Stimulated activated CD4-positive, alpha-beta T cell treated with anti-CD3 and anti-CD28 coated beads, TNF-alpha, amount 100 ng/mL, for 1 hour (primary cell): ENCODE measurements at regions not wholly inside any gene's neighbourhood (a gene's known extent, or its start where the extent isn't known, plus 50 kb on each side); places are given as distances from the start of the nearest gene placed in this dataset.
"Not testable (repeated sequence)": the region's sequence is repeated elsewhere in the genome, so short reads cannot be mapped to it uniquely, and the experiment has no call there.

Source experiments
- DNase-seq, 3 donors: peaks; one replicate each; pipeline ENCODE4 v3.0.0-alpha.2; 2020; ENCODE audit warnings: low read depth in 3 of 3, low spot score in 1 of 3

GRCh38 chr14:86838363-86838762, 1154.6 kb downstream of the GALC start:
- DNase-seq = no peak

DNA sequence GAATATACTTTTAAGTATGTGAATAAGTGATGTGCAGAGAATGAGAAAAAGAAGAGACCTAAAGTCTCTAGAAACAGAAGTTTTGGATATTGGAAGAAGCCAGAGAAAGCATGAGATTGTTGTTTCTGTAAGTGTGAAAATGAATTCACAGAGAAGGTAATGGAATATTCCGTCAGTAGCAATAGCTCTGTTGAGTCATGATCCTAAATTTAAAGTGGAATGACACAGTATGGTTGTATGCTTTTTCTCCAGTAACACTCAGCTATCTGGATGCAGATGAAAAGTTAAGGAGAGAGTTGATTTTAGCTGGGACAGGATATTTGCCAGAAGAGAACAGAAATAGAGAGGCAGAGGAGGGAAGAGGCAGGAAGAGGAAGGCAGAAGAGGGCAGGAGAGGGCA, 1166.3 kb downstream of the GALC start:
- DNase-seq = no peak

DNA sequence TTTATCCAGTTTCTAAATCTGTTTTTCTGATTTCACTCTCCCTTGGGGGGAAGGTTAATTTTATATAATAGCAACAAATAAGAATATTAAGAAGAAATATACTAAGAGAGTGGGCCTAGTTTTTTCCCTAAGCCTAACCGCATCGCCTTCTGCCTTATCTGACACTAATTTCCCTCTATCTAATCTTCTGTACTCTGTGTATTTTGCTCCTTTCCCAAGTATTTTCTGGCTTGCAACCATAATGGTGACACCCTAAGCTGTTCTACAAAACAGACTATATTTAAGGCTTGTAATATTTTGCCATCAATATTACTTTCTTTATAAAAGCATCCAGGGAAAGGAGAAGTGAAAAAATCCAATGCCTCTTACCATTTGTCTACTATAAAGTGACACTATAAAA, 1168.8 kb downstream of the GALC start:
- no peak for DNase-seq

DNA sequence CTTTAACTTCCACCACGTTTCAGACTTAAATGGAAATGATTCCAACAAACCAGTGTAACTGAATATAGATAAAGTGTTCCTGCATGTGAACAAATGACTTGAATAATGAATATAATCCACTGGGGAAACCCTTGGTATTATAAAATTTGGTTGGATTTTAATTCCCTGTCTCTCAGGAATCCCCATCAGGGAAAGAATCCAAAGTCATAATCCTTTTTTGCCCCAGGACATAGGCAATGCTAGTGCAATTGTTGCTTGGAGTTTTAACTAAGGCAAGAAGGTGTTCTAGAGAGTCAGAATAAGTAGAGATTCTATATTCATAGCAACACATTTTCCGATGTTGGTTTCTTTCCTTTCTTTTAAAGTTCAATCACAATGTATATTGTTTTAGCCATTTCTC, 1169.4 kb downstream of the GALC start:
- DNase-seq = no peak

- no peak for DNase-seq
Measured at GRCh38 chr14:86815341-86815740, 1177.6 kb downstream of the GALC start.

DNA sequence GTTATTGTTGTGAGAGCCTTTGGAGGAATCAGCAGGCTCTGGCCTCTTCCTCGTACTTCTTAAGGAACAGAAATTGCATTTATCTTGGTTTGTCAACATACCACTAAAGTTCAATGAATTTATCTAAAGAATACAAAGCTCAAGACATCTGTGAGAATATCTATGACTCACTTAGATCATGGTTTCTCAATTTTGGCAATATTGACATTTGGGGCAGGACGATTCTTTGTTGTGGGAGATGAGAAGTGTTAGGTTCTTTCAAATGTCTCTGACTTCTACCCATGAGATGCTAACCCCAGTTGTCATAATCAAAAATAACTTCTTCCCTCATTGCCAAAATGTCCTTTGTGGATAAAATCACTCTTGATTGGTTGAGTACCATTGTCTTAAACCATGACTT, 1190.3 kb downstream of the GALC start:
- DNase-seq = no peak

- DNase-seq = no peak
Measured at GRCh38 chr14:86799244-86799647, 1193.7 kb downstream of the GALC start.

DNA sequence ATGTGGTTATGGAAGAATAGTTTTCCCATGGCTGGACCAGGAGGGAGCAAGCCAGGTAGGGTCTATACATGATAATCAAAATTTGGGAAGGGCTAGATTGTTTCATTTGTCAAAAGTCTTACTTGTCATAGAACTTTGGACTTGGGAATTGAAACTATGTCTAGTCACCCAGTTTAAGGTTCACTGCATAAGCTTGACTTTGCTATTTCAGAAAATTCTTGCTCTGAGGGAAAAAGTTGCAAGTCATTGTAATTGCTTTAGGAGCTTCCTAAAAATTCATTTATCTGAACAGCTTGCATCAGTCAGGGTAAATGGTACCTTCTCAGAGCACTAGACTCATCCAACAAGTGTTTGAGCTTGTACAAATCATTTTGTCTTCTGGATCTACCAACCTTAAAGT, 1194.7 kb downstream of the GALC start:
- no peak for DNase-seq

DNA sequence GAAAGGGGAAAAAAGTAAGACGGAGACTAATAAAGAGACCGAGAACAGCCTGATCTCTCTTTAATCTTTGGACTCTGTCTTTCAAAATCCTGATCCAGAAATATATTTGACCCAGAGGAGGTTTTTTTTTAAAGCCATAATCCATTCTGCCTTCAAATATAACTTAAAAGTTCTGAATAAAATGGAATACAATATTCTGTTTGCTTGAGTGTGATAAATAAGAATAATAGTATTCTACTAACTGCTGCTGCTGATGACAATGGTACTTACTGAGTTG, 1196.0 kb downstream of the GALC start:
- no peak for DNase-seq

- DNase-seq = no peak
Measured at GRCh38 chr14:86796221-86797074, 1196.5 kb downstream of the GALC start.

GRCh38 chr14:86794689-86795088, 1198.3 kb downstream of the GALC start:
- no peak for DNase-seq

GRCh38 chr14:86790408-86791364, 1202.3 kb downstream of the GALC start:
- DNase-seq = no peak

DNA sequence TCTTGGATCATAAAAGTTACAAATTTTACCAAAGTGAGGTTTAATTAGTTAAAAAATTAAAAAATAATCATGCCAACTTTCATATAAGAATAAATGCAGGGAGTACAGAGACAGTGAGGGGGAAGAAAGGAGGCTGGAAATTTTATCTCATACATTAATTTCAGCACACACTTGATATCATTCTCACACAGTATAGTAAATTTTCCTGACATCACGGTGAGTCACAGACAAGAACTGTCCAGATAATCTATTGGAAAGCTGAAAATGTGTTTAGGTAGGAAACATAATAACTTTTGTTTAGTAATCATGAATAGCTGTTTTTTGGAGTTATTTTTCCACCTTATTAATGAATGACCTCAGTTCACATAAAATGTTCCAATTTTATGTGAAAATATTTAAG, 1204.8 kb downstream of the GALC start:
- no peak for DNase-seq

GRCh38 chr14:86787717-86788116, 1205.3 kb downstream of the GALC start:
- no peak for DNase-seq

GRCh38 chr14:86782092-86782580, 1210.8 kb downstream of the GALC start:
- no peak for DNase-seq

- no peak for DNase-seq
Measured at GRCh38 chr14:86780876-86781510, 1212.0 kb downstream of the GALC start.

DNA sequence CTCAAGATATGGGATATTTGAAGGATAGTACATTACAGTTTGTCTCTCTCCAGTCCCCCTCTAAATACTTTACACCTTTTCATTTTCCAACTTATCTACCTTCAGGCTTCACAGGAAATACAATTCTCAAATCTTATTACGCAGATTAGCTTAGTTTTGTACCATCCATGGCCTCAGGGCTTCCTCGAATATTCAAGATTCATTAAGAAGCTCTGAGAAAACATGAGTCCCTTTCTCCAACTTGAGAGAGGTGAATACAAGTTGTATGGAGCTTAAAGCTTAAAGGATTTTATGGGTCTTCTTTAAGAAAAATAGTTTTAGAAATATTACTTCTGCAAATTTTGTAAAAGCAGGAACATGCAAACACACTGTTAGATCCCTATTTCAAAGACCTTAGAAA, 1212.5 kb downstream of the GALC start:
- no peak for DNase-seq

DNA sequence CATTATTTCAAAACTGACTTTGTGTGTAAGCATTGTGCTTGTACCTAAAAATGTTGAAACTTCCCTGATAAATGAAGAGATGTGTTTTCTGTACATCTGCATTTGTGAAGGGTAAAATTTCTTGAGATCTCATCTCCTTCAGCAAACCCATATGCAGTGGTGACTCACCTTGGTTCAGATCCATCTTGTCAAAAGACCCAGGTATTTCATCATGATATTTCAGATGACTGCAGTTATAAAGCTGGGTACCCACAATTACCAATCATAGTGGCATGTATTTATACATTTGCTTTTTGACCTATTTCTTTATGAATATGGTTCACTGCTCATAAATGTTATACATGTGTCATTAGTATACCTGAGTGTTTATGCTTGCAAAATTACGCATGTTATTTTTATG, 1213.6 kb downstream of the GALC start:
- DNase-seq = no peak

DNA sequence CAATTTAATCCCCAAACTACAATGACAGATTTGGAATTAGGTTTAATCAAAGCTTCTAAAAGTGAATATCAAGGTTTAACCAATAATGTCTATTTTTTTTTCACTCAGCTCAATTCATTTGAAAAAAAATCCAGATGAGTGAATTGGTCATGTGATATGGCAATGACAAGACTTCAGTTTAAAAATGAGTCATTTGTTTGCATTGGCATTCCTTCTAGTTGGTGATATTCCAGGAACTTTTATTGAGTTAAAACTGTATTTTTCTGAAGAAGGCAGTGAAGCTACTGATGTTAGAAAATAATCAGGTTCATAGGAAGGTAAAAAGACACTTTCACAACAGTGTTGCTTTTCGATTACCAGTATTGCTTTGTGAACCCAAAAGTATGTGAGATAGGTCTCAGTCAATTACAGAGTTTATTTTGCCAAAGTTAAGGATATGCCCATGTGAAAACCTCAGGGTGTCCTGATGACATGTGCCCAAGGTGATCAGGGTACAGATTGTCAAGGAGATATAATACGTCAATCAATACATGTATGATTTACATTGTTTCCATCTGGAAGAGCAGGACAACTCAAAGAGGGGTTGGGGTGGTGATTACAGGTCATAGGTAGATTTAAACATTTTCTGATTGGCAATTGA, 1214.9 kb downstream of the GALC start:
- no peak for DNase-seq

- not testable (repeated sequence) for DNase-seq
Measured at GRCh38 chr14:86775896-86776295, 1217.1 kb downstream of the GALC start.

- no peak for DNase-seq
Measured at GRCh38 chr14:86774916-86775315, 1218.1 kb downstream of the GALC start.
